ENCODE measurements at regions not wholly inside any gene's neighbourhood (a gene's known extent, or its start where the extent isn't known, plus 50 kb on each side); places are given as distances from the start of the nearest gene placed in this dataset.

DNA sequence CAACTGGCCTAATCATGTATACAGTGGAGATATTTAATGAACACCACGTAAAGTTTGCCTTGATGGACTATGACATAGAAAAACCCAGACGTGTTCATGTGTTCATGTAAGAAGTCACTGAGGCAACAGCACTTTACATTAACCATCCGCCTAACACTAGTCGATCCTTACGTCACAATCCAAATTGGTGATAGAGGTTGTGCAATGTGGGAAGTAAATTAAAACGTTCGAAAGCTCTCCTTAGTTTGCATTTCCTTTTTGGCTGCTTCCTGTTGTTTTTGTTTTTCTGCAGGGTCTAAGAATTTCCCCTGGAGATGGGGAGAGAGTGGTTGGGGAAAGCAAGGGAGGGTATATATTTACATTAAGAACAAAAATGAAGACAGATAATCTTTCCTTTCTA, 587.5 kb upstream of the ADGRL2 start:
- Histone ChIP-seq H3K27me3 (ENCODE audit: control insufficient read depth in 4 of 4, insufficient read depth in 4 of 4, low read length in 3 of 4) (no peaks in the 10 kb centered on the region), H3K4me3 (ENCODE audit: low read depth in 1 of 3, low read length in 3 of 3) (no peak overlapping the region), H3K27ac (ENCODE audit: low read depth in 1 of 2, low read length in 2 of 2) (no peak overlapping the region), H3K9ac (ENCODE audit: low read depth in 1 of 2, low read length in 2 of 2) (no peak overlapping the region), H3K9me3 (ENCODE audit: control insufficient read depth in 4 of 4, low read length in 3 of 4) (no peaks in the 10 kb centered on the region), H3K36me3 (ENCODE audit: control insufficient read depth in 4 of 4, insufficient read depth in 3 of 4, low read depth in 1 of 4, low read length in 3 of 4) (no peaks in the 10 kb centered on the region), H3K4me1 (ENCODE audit: control insufficient read depth in 4 of 4, insufficient read depth in 4 of 4, low read length in 3 of 4) (no peaks in the 10 kb centered on the region)
- TF ChIP-seq, protein P1, sequence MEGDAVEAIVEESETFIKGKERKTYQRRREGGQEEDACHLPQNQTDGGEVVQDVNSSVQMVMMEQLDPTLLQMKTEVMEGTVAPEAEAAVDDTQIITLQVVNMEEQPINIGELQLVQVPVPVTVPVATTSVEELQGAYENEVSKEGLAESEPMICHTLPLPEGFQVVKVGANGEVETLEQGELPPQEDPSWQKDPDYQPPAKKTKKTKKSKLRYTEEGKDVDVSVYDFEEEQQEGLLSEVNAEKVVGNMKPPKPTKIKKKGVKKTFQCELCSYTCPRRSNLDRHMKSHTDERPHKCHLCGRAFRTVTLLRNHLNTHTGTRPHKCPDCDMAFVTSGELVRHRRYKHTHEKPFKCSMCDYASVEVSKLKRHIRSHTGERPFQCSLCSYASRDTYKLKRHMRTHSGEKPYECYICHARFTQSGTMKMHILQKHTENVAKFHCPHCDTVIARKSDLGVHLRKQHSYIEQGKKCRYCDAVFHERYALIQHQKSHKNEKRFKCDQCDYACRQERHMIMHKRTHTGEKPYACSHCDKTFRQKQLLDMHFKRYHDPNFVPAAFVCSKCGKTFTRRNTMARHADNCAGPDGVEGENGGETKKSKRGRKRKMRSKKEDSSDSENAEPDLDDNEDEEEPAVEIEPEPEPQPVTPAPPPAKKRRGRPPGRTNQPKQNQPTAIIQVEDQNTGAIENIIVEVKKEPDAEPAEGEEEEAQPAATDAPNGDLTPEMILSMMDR (IDR thresholded peaks at IDR 0.05; ENCODE audit: low read depth, low read length, missing input control) = no peak
- TF ChIP-seq HNF4A (conservative IDR thresholded peaks at IDR 0.05) (no peak), EGR1 (IDR thresholded peaks at IDR 0.05; ENCODE audit: low read depth in 2 of 2) (no peak), YY1 (IDR thresholded peaks at IDR 0.05) (no peak), RXRA (IDR thresholded peaks at IDR 0.05) (no peak), RAD21 (IDR thresholded peaks at IDR 0.05) (no peak), JUND (IDR thresholded peaks at IDR 0.05) (no peak), SP1 (IDR thresholded peaks at IDR 0.05) (no peak), TAF1 (conservative IDR thresholded peaks at IDR 0.05) (no peak), HNF4G (IDR thresholded peaks at IDR 0.05) (no peak)
- TF ChIP-seq, protein P2, sequence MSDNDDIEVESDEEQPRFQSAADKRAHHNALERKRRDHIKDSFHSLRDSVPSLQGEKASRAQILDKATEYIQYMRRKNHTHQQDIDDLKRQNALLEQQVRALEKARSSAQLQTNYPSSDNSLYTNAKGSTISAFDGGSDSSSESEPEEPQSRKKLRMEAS (IDR thresholded peaks at IDR 0.05) = no peak
- TF ChIP-seq, protein P3, sequence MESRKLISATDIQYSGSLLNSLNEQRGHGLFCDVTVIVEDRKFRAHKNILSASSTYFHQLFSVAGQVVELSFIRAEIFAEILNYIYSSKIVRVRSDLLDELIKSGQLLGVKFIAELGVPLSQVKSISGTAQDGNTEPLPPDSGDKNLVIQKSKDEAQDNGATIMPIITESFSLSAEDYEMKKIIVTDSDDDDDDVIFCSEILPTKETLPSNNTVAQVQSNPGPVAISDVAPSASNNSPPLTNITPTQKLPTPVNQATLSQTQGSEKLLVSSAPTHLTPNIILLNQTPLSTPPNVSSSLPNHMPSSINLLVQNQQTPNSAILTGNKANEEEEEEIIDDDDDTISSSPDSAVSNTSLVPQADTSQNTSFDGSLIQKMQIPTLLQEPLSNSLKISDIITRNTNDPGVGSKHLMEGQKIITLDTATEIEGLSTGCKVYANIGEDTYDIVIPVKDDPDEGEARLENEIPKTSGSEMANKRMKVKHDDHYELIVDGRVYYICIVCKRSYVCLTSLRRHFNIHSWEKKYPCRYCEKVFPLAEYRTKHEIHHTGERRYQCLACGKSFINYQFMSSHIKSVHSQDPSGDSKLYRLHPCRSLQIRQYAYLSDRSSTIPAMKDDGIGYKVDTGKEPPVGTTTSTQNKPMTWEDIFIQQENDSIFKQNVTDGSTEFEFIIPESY (IDR thresholded peaks at IDR 0.05) = no peak
- WGBS = 52% methylated on average over 7 of the region's 7 CpGs
- DNase-seq (ENCODE audit: low spot score) = no peak

DNA sequence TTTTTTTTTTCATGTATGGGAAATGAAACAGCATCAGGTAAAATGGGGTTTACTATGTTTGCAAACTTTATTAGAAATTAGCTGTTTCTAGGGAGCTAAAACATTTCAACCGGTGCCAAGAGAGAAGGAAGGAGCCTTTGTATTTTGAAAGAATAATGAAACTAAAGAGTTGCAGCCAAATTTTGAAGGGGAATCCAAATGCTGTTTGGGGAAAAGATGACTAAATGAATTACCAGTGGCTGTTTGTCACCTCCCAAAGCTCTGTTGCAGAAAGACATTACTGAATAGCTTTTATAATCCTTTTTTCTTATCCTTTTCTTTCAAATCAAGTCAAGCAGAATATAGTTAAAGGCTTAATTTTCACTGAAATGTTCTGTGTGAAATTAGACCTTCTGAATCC, 591.3 kb upstream of the ADGRL2 start:
- Histone ChIP-seq H3K27ac (ENCODE audit: low read depth in 1 of 2, low read length in 2 of 2) (no peak overlapping the region), H3K27me3 (ENCODE audit: control insufficient read depth in 4 of 4, insufficient read depth in 4 of 4, low read length in 3 of 4) (no peaks in the 10 kb centered on the region), H3K9me3 (ENCODE audit: control insufficient read depth in 4 of 4, low read length in 3 of 4) (no peaks in the 10 kb centered on the region), H3K4me1 (ENCODE audit: control insufficient read depth in 4 of 4, insufficient read depth in 4 of 4, low read length in 3 of 4) (no peaks in the 10 kb centered on the region), H3K36me3 (ENCODE audit: control insufficient read depth in 4 of 4, insufficient read depth in 3 of 4, low read depth in 1 of 4, low read length in 3 of 4) (no peaks in the 10 kb centered on the region), H3K4me3 (ENCODE audit: low read depth in 1 of 3, low read length in 3 of 3) (no peak overlapping the region), H3K9ac (ENCODE audit: low read depth in 1 of 2, low read length in 2 of 2) (no peak overlapping the region)
- DNase-seq (ENCODE audit: low spot score) = no peak
- TF ChIP-seq, protein P2 (IDR thresholded peaks at IDR 0.05) = no peak
- TF ChIP-seq, protein P3 (IDR thresholded peaks at IDR 0.05) = no peak
- no peak for TF ChIP-seq RXRA (IDR thresholded peaks at IDR 0.05)
- TF ChIP-seq TAF1 (conservative IDR thresholded peaks at IDR 0.05) = no peak
- TF ChIP-seq, protein P4, sequence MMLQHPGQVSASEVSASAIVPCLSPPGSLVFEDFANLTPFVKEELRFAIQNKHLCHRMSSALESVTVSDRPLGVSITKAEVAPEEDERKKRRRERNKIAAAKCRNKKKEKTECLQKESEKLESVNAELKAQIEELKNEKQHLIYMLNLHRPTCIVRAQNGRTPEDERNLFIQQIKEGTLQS (IDR thresholded peaks at IDR 0.05) = no peak
- no peak for TF ChIP-seq HNF4A (conservative IDR thresholded peaks at IDR 0.05)
- TF ChIP-seq EGR1 (IDR thresholded peaks at IDR 0.05; ENCODE audit: low read depth in 2 of 2) = no peak
- TF ChIP-seq FOXA2 (IDR thresholded peaks at IDR 0.05) = no peak
- 77% methylated on average over 1 of the region's 1 CpG for WGBS

All from liver (tissue), 8 donors.